ENCODE measurements at regions not wholly inside any gene's neighbourhood (a gene's known extent, or its start where the extent isn't known, plus 50 kb on each side); places are given as distances from the start of the nearest gene placed in this dataset.

DNA sequence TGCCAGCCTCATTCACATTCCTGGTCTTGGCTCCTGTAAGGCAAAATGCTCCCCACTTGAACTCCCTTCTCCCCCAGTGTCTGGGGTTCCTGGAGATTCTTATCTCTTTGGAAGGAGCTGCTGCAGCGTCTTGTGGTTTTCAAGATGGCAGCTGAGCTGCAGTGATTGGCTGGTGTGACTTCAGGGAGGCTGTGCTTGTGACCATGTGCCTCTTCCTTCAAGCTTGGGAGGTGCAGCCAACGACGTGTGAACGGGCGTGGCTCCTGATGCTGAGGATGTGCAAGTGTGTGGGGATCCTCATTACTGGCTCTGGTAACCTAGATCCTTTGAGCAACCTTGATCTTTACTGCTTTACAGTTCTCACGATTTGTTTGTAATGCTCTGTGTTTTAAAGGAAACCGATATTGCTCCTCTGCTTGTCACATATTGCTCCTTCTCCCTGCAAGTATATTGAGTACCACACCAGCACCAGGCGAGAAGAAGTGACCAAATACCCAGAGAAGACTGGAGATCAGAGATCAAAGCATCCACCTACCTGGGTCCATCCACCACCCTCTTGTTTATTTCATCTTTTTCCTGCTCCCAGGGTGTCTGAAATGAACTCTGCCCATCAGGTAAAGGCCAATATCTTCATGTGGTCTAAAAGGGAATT, 208.5 kb downstream of the FGF9 start:
- H4K20me1 ChIP-seq (replicated peaks in 1 of 2; ENCODE audit: control insufficient read depth in 1 of 2, insufficient read depth in 2 of 2, low read length in 2 of 2), result no peaks in the 10 kb centered on the region
- H2BK15ac ChIP-seq (ENCODE audit: low read length), result no peak overlapping the region
- no peak overlapping the region for H4K5ac ChIP-seq (ENCODE audit: insufficient read length, low read depth, low read length)
- H3K9me3 ChIP-seq (ENCODE audit: insufficient read depth in 2 of 2, low read depth in 1 of 2, low read length in 1 of 2), result no peaks in the 10 kb centered on the region
- H2AFZ ChIP-seq (ENCODE audit: low read length), result no peak overlapping the region
- no peaks in the 10 kb centered on the region for H3K79me1 ChIP-seq (ENCODE audit: low read depth, low read length)
- no peak overlapping the region for H2BK20ac ChIP-seq (ENCODE audit: low read length)
- H3K23ac ChIP-seq (ENCODE audit: insufficient read length), result no peak overlapping the region
- no peak overlapping the region for H2AK5ac ChIP-seq (ENCODE audit: low read depth, low read length)
- H3K18ac ChIP-seq (ENCODE audit: extremely low read depth, low read length), result no peak overlapping the region
- no peaks in the 10 kb centered on the region for H3K4me1 ChIP-seq (replicated peaks in 1 of 4; ENCODE audit: control insufficient read depth in 3 of 4, insufficient read depth in 4 of 4, low read length in 3 of 4)
- H3K4ac ChIP-seq (replicated peaks; ENCODE audit: insufficient read length, low read depth, low read length), result no peak overlapping the region
- no peaks in the 10 kb centered on the region; the same call in 1 of the 2 replicates for H3K23me2 ChIP-seq (ENCODE audit: low read depth, low read length)
- DNase-seq (ENCODE audit: low read depth in 1 of 2, low spot score in 2 of 2), result no peak
- H3K79me2 ChIP-seq (ENCODE audit: control insufficient read depth in 1 of 2, insufficient read depth in 2 of 2, low read length in 2 of 2), result no peaks in the 10 kb centered on the region
- no peak overlapping the region for H2BK120ac ChIP-seq (replicated peaks; ENCODE audit: low read depth, low read length)
- H3K9ac ChIP-seq (replicated peaks in 1 of 4; ENCODE audit: extremely low read depth in 1 of 4, low read depth in 3 of 4, low read length in 3 of 4), result no peak overlapping the region
- no peak overlapping the region for H4K8ac ChIP-seq (ENCODE audit: extremely low read depth, insufficient read depth, low read length)
- WGBS, 2 experiments (ENCODE audit: extremely low coverage in 1 of 2, insufficient coverage in 1 of 2, insufficient read length in 1 of 2, insufficient replicate concordance in 2 of 2, low coverage in 1 of 2, low lambda C conversion rate in 2 of 2, missing lambda C conversion rate in 1 of 2), result 96% methylated on average over 8 of the region's 8 CpGs; no CpG with 5 or more reads in 1 of the 2 experiments
- no peak overlapping the region for H3K4me2 ChIP-seq (ENCODE audit: insufficient read depth in 1 of 2, low read depth in 2 of 2, low read length in 2 of 2)
- no peak overlapping the region for H2BK12ac ChIP-seq (ENCODE audit: low read depth, low read length)
- H3K27ac ChIP-seq (ENCODE audit: low read depth, low read length), result no peak overlapping the region
- H4K91ac ChIP-seq (replicated peaks; ENCODE audit: insufficient read length, low read length), result no peak overlapping the region
- CTCF ChIA-PET (ENCODE audit: partially characterized antibody), result interaction anchor here (1.5 kb wide), 1 partner anchor 34 kb away, joined by 5 read pairs; no protein-coding TSS in a partner anchor
- FAIRE-seq, result no peak
- H3K14ac ChIP-seq (ENCODE audit: insufficient read length), result no peak overlapping the region
- H3K56ac ChIP-seq (replicated peaks; ENCODE audit: insufficient read length, low read depth, low read length), result no peak overlapping the region
- H3K36me3 ChIP-seq (ENCODE audit: control insufficient read depth in 2 of 4, insufficient read depth in 4 of 4, low read length in 3 of 4), result no peaks in the 10 kb centered on the region
- no peak overlapping the region for H3K4me3 ChIP-seq (ENCODE audit: extremely low read depth in 1 of 4, insufficient read depth in 2 of 4, low read depth in 3 of 4, low read length in 4 of 4)
- POLR2A ChIA-PET (ENCODE audit: partially characterized antibody), result no interaction called here
- no peaks in the 10 kb centered on the region for H3K27me3 ChIP-seq (replicated peaks in 1 of 4; ENCODE audit: control insufficient read depth in 3 of 4, extremely low read depth in 1 of 4, insufficient read depth in 3 of 4, low read length in 3 of 4)
- no peak overlapping the region for H2BK5ac ChIP-seq (ENCODE audit: low read depth, low read length)
- TF ChIP-seq TAF7 (optimal IDR thresholded peaks at IDR 0.05; ENCODE audit: borderline replicate concordance, low read depth, low read length) (no peak), KDM4A (IDR thresholded peaks at IDR 0.05; ENCODE audit: low read depth, low read length, severe bottlenecking) (no peak), TEAD4 (IDR thresholded peaks at IDR 0.05; ENCODE audit: low read depth, low read length) (no peak), MAX (IDR thresholded peaks at IDR 0.05) (0 out of 2 replicates have a peak, but pooled peaks have one; percentile 35)
